Vagina (tissue), 2 donors: ENCODE measurements at regions not wholly inside any gene's neighbourhood (a gene's known extent, or its start where the extent isn't known, plus 50 kb on each side); places are given as distances from the start of the nearest gene placed in this dataset.

Experiments
- CTCF ChIP-seq, 3 experiments: fragments of 450-650 bp in 2 of 3; fragments of 200-600 bp in 1 of 3; sonication (generic) in 1 of 3; IDR thresholded peaks; one replicate each; pipeline ENCODE4 v1.5.1; 2017 to 2019; ENCODE audit warnings: antibody characterized with exemption in 3 of 3, mild to moderate bottlenecking in 2 of 3, moderate library complexity in 2 of 3
- POLR2AphosphoS5 ChIP-seq, 2 donors: sonication (generic); formaldehyde crosslinking; IDR thresholded peaks; one replicate each; pipeline ENCODE4 v1.9.0; 2017; ENCODE audit warnings: antibody characterized with exemption in 2 of 2, mild to moderate bottlenecking in 2 of 2, low read depth in 1 of 2; ENCODE audit not compliant: insufficient read depth in 1 of 2

- TF ChIP-seq CTCF (IDR thresholded peaks at IDR 0.05), result no peak
- no peak for TF ChIP-seq POLR2AphosphoS5 (IDR thresholded peaks at IDR 0.05; ENCODE audit: insufficient read depth in 1 of 2, low read depth in 1 of 2)
These were observed 138.2 kb downstream of the UNC5CL start for GRCh38 chr6:40900791-40901190.
